Gastrocnemius medialis (tissue), 4 donors: ENCODE measurements at regions not wholly inside any gene's neighbourhood (a gene's known extent, or its start where the extent isn't known, plus 50 kb on each side); places are given as distances from the start of the nearest gene placed in this dataset.

Experiments used
- POLR2A ChIP-seq, 2 donors: fragments of 450-650 bp; IDR thresholded peaks; one replicate each; pipeline ENCODE4 v1.6.1; 2017; ENCODE audit warnings: antibody characterized with exemption in 2 of 2, mild to moderate bottlenecking in 2 of 2, moderate library complexity in 2 of 2
- TF ChIP-seq, protein P1 (sequence below), 5 experiments: fragments of 450-650 bp in 3 of 5; fragments of 200-600 bp in 2 of 5; sonication (generic) in 2 of 5; IDR thresholded peaks in 4 of 5; conservative IDR thresholded peaks in 1 of 5; 1 replicate in 4 of 5; 2 replicates in 1 of 5; pipeline ENCODE4 v1.5.1; 2016 to 2019; ENCODE audit warnings: antibody characterized with exemption in 5 of 5, mild to moderate bottlenecking in 3 of 5, moderate library complexity in 3 of 5

DNA sequence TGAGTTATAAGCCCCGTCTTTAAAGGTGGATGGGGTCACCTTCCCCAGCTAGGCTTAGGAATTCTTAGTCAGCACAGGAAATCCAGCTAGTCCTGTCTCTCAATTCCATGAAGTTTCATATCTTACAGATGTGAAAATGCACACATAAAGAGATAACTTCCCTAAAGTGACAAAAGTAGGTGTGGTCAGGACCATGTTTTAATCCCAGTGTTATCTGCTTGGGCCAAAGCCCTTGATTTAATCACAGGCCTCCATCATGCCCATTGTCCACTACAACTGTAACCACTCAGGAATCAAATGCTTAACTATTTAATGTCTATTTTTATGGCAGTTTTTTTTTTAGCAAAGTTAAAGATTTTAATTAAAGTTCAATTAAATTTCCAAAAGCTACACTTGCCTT is 194.4 kb upstream of the BTG1 start:
- TF ChIP-seq, protein P1, sequence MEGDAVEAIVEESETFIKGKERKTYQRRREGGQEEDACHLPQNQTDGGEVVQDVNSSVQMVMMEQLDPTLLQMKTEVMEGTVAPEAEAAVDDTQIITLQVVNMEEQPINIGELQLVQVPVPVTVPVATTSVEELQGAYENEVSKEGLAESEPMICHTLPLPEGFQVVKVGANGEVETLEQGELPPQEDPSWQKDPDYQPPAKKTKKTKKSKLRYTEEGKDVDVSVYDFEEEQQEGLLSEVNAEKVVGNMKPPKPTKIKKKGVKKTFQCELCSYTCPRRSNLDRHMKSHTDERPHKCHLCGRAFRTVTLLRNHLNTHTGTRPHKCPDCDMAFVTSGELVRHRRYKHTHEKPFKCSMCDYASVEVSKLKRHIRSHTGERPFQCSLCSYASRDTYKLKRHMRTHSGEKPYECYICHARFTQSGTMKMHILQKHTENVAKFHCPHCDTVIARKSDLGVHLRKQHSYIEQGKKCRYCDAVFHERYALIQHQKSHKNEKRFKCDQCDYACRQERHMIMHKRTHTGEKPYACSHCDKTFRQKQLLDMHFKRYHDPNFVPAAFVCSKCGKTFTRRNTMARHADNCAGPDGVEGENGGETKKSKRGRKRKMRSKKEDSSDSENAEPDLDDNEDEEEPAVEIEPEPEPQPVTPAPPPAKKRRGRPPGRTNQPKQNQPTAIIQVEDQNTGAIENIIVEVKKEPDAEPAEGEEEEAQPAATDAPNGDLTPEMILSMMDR (IDR thresholded peaks at IDR 0.05 in 4 of 5, conservative IDR thresholded peaks at IDR 0.05 in 1 of 5): no peak
- no peak for TF ChIP-seq POLR2A (IDR thresholded peaks at IDR 0.05)
